Stimulated activated CD4-positive, alpha-beta T cell treated with anti-CD3 and anti-CD28 coated beads, Interleukin-15, amount 100 ng/mL, for 1 hour (primary cell): ENCODE measurements at regions not wholly inside any gene's neighbourhood (a gene's known extent, or its start where the extent isn't known, plus 50 kb on each side); places are given as distances from the start of the nearest gene placed in this dataset.

Experiments used
- DNase-seq, 2 donors: peaks; one replicate each; pipeline ENCODE4 v3.0.0-alpha.2; 2020; ENCODE audit warnings: low read depth in 1 of 2, low spot score in 1 of 2

DNA sequence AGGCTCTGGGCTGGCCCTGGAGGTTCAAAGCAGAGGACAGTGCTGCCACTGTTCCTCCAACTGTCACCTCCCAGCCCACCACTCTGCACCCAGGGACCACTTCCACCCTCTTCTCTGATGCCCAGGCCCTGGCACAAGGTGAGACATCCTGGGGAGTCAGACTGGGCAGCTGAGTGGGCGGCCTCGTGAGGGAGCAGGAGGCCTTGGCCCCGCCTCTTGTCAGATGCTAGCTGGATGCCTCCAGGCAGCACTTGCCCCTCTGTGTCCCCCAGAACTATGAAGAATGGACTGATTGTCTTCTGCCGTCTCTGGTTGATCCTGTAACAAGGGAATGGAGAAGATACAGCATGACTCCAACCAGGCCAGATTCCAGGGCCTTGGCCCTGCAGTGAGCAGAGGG is 191.0 kb upstream of the LINGO1 start:
- DNase-seq, result no peak

DNA sequence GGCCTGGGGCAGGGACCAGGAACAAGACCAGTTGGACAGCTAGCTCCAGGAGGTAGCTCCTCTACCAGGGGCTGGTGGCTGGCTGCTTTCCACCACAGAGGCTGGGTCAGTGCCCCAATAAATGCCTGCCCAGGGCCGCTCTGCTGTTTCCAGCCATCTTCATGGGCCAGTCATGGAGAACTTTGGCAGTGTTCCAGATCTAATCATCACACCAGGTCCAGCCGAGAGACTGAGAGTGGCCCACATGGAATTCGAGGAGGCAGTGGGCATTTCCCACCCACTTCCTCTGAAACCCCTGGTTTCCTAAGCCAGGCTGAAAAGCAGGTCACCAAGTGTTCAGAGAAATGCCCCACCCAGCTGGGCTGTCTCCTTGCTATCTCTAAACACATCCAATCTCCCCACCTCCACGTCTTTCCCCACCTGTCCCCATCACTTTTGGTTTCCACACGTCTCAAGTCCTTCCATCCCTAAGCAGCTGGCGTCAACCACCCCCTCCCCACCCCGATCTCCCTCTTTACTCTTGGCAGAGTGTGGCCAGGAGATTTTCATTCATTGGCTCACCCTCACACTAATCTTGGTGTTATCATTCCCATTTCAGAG is 190.0 kb upstream of the LINGO1 start:
- DNase-seq, result no peak

DNA sequence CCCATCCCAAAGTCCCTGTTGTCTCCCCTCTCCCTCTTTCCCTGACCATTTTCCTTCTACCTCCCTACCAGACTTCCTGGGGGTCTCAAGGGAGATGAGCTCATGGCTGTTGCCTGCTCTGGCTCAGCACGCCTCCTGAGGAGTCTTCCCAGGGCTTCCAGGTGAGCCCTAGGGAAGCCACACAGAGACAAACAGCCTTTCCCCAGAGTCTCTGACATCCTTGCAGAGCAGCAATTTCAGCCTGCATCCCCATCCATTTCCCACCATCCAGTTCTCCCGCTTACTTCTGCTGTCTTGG is 189.2 kb upstream of the LINGO1 start:
- DNase-seq, result no peak

DNA sequence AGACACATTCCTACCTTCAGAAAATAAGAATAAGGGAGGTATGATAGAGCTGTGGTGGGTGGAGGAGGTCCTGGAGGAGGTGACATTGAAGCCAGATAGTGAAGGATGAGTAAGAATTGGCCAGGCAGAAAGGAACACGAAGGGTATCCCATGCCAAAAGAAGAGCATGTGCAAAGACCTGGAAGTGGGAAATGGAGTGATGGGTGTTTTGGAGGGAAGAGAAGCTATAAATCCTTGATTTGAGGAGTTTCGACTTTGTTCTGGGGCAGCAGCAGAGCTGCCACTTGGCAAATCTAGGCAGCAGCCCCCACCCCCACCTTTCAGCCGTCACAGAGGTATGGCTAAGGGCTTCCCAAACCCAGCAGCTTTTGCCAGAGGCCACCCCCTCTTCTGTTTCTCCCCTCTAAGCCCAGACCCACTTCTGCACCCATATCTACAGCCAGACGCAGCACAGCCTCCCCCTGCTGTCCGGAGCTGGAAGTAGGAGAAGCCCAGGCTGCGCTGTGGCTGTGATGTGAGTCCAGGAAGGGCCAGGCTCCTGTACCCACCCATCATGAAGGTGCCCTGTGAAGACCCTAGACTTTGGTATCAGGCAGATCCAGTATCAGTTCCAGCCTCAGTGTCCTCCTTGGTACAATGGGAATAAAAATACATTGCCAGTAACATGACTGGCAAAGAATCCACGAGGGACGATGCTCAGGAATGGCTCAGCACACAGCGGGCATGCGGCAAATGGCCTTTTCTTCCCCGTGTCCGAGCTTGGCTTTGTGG is 188.7 kb upstream of the LINGO1 start:
- DNase-seq, result no peak

DNA sequence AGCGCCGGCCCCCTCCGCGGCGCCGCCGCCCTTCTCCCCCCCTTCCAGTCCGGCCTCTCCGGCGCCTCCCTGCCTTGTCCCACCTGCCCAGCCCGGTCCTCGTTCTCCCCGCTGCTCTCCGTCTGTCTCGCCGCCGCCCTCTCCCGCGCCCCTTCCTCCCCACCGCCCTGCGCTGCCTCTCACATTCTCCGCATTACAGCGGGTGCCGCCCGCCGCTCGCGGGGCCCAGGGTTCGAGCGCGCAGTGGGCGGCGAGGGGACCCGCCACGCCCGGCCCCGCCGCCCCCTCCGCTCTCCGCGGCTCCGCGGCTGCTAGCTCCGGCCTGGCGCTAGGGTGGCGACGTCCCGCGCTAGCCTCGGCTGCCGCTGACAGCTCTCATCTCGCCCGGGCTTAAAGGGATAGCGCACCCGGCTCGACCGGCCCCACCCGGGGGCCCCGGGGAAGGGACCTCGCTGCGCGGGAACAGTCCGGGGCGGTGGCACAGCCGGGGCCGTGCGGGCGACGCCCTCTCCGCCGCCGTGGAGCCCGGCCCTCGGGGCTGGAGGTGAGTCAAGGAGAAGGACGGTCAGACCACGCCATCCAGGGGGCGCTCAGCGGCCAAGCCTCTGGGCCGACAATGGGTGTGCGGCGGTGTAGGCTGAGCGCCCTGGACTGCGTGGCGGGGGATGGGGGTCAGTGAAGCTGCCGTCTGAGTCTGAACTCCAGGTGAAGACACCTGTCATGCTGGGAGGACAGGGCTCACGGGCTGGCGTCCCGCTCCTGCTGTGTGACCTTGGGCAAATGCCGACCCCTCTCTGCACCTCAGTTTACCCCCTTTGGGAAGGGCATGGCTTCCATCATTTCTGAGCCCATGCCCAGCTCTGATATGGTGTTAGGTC is 187.4 kb upstream of the LINGO1 start:
- no peak for DNase-seq

DNA sequence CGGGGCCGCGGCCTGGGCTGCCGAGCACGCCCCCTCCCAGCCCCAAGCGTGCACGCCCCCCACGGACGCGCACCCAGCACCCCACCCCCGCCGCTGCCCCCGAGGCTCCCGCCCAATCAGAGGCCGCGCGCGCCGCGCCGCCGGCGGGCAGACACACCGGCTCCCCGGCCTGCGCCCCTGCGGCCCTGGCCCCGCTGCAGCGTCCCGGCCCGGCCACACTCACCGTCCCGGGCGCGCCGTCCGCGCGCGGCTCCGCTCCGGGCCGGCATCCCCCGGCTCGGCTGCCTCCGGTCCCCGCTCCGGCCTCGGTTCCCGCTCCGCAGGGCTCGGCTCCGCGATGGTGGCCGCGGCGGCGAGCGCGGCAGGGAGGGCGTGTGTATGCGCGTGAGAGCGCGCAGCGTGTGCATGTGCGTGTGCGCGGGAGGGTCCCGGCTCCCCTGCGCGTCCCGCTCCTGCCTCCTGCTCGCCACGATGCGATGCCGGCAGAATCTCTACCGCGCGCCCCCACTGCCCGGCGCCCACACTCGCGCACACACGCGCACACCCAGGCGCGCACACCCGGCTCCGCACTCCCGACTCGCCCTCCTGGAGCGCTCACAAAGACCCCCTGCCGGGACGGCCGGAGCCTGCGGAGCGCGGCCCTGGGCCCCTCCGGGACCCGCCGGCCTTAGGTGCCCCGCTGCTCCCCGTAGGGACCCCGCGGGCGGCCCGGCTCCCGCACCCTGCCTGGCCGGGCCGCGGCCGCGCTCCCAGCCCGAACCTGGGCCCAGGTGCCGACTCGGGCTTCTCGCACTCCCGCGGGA is 186.5 kb upstream of the LINGO1 start:
- DNase-seq, result no peak

DNA sequence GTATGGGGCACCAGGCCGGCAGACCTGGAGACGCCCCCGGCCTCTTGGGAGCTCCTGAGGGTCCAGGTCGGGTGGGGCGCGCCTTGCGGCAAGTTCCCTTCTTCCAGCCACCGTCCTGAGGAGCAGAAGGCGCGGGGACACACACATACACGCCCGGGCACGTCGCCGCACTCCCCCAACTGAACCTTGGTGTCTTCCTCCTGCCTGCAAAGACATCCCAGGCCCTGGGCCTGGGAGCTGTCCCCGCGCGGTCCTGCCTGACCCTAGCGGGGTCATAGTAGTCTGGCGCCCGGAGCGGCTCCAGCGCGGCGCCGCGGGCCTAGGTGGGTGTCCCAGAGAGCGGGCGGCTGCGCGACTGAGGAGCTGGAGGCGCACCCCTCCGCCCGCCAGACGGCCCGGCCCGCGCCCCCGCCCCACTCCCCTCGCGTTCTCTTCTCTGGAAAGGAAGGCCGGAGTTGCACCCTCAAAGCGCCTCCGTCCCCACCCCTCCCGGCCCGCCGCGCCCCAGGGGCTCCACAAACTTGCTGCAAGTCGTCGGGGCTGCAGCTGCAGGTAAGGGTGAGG is 185.9 kb upstream of the LINGO1 start:
- no peak for DNase-seq

DNA sequence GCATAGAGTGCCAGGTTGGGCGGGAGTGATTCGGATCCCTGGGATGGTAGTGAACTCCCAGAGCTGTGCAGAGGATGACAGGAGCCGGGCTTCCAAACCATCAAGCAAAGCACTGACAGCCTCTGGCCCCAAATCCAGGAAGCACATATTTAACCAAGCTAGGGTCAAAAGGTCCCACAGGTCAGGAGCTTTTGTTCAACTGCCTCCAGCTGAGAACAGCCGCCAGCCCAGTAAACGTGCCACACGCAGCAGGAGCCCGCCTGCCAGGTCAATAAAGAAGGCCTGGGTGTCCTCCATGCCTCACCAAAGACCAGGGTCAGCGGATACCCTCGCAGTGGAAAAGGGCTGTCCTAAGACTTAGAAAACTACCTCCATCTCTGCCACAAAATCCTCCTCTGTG is 184.7 kb upstream of the LINGO1 start:
- DNase-seq, result no peak

DNA sequence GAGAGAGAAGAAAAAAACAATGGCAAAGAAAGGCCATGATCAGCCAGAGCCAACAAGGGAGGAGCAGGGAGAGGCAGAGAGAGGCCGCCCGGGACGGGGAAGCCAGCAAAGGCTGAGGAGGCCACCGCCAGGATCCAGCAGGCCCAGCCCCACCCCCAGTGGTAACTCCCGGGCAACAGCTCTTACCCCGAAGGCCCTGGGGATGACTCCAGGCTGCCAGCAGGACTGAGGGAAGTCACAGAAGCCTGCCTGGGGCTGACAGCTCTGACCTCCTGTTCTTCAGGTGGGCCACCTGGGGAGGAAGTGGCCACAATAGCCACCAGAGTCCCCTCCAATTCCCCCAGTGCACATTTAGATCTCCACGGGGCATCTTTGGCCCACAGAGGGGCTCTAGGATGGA is 184.3 kb upstream of the LINGO1 start:
- DNase-seq, result no peak

DNA sequence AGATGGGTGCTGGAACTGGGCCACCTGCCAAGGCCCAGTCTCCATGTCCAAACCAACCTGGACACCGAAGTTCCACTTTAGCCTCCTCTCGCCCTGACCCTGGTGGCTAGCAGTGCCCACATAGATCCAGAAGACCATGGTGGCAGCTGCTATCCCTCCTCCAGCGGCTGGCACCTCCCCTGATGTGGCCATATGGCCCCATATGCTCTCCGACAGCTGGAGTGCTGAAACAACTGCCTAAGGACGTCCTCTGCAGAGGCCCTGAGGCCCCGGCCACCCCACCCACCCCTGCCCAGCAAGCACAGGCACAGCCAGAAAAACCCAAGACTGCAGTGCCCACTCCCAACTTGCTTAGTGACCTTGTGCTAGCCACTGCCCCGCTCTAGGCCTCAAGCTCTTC is 182.3 kb upstream of the LINGO1 start:
- DNase-seq, result no peak

DNA sequence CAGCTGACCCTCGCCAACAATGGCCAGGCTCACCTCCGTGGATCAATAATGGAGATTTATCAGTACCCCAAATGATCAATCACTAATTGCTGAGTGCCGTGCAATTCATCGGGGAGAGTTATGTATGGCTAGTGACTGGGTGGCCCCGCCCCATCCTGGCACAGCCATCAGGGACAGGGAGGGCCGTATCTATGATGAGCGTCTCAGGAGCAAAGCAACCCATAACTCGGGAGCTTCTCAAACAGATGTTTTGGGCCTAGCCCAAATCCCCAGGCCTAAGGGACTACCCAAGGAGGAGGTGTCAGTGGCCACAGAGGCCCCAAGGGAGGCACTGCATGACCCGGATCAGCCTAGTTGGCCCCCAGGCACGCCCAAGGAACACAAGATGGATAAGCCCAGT is 180.0 kb upstream of the LINGO1 start:
- DNase-seq, result no peak

DNA sequence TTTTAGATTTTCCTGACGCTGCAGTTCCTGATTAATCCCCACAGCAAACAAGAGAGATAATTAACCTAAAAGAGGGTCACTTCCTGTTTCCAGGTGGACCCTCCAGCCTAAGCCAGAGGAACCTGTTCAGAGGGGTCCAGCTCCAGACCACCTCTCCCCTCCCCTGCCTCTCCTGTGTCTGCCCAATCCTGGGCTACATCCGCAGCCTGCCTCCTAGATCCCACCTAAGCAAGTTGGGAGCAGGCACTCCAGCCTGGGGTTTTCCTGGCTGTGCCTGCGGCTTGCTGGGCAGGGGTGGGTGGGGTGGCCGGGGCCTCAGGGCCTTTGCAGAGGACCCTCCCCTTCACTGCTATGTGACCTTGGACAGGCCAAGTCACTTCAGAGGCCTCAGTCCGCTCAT is 178.6 kb upstream of the LINGO1 start:
- DNase-seq, result no peak

DNA sequence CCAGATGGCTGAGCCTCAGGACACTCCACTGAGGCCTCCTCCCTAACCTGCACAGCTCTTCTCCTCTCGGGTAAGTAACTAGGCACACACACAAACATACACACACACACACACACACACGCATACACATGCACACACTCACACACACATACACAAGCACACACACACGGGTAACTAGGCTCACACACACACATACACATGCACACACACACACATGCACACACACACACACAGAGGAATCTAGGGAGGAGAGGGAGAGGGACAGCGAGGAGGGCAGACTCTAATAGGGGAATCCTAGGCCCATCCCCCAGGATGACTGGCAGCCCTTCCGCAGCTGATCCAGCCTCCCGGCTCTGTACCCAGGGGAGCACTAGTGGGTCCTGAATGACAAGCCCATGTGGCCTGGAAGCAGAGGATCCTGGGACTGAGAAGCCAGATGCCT is 177.4 kb upstream of the LINGO1 start:
- DNase-seq, result no peak

DNA sequence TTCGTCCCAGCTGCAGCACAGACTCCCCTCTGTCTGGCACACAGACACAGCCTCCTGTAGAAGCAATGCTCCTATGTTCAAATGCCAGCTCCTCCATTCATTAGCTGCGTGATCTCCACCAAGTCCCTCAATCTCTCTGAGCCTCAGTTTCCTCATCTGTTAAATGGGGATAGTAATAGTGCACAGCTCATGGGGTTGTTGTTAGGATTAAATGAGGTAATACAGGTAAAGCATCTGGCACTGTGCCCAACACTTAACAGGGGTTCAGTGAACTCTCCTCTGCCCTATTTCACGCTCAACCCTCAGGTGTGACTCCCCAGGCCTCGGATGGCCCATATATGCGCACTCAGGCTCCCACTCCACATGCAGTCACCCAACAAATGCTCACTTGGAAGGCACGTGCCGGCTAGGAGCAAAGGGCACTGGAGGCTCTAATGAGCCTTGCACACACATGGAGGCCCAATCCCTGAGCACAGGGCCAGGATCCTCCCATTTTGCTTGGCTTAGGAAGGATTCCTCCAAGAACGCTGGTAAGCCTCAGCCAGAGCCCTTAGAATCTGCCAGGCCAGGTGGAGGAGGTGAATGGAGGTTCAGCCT is 176.0 kb upstream of the LINGO1 start:
- no peak for DNase-seq

DNA sequence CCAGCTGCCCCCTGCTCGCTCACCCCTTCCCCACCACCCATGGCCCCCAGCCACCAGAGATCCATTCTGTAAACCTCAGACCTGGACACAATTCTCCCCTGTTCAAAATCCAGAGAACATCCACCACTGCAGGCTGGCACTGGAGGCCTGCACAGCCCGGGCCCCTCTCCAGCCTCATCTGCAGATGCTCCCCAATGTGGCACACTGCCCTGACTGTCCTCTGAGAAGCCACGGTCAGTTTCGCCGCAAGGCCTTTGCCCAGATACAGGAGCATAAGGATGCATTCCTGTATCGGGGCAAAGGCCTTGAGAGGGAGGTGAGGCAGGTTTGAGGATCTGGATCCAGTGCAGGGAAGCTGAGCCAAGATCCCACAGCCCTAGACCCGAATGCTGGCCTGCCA is 175.4 kb upstream of the LINGO1 start:
- DNase-seq, result no peak

DNA sequence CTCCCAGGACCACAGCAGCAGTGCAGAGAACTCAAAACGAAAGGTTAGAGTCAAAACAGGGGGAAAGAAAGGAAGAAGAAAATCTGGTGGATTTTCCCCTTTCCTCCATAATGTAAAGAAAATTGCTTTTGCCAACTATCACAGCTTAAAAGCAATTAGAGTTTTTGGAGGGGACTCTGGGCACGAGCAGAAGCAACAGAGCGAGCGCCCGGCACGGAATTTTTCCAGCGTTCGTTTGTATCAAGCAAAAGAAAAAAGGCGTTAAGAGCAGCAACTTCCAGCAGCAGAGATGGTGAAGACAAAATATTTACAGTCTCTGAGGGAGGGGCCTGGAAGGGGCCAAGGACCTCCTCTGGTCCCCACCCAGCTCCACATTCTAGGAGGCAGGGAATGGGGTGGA is 174.9 kb upstream of the LINGO1 start:
- no peak for DNase-seq

DNA sequence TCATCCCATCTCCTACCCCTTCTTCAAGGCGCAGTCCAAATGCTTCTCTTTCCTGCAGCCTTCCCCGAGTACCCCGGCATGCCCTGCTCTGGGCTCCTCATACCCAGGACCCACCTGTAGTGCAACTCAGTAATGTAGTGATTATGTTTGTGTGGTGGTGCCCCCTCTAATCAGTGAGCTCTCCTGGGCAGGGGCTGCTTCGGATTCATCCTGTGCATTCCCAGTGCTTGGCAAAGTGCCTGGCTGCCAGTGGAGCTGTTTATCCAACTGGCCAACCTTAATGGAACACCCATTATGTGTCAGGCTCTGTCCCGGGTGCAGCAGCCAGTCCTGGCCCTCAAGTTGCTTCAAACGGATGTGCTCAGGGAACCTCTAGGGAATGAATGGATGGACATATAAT is 174.4 kb upstream of the LINGO1 start:
- DNase-seq, result no peak

DNA sequence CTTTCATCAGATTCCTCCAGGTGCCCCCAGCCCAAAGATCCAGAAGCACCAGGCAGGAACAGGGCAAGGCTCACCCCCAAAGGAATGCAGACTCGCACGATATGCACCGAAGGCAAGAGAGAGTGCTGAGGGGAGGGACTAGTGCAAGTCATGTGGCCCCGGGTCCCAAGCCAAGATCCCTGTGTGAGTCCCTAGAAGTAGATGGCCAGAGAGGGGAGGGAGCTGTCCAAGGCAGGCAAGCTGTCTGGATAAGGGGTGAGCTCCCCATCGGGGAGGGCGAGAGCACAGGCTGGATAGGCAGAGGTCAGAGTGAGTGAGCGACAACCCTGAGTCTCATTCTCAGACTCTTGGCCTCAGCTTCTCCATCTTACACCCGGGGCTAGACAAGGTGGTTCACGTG is 171.5 kb upstream of the LINGO1 start:
- no peak for DNase-seq

DNA sequence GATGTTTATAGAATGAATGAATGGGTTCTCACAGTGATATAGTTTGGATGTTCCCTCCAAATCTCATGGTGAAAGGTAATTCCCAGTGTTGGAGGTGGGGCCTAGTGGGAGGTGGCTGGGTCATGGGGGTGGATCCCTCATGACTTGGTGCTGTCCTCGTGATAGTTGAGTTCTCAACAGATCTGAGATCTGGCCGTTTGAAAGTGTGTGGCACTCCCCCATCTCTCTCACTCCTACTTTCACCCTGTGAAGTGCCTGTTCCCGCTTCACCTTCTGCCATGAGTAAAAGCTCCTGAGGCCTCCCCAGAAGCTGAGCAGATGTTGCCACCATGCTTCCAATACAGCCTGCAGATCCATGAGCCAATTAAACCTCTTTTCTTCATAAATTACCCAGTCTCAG is 170.8 kb upstream of the LINGO1 start:
- DNase-seq, result no peak

DNA sequence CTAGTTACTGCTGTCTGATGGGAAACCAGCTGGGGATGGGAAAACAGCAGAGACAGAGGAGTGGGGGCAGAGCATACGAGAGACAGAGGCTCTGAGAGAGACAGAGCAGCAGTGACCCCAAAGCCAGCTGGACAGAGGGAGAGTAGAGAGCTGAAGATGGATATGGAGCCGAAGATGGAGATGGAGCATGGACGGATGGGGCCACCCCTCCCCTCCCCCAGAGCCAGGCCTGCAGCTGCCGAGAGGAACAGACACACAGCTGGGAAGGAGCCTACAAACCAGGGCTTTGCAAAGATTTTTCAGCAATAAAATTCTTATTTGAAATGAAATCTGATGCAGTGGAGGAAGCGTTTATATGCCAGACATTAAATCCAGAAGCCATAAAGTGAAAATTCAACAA is 167.6 kb upstream of the LINGO1 start:
- DNase-seq, result no peak

DNA sequence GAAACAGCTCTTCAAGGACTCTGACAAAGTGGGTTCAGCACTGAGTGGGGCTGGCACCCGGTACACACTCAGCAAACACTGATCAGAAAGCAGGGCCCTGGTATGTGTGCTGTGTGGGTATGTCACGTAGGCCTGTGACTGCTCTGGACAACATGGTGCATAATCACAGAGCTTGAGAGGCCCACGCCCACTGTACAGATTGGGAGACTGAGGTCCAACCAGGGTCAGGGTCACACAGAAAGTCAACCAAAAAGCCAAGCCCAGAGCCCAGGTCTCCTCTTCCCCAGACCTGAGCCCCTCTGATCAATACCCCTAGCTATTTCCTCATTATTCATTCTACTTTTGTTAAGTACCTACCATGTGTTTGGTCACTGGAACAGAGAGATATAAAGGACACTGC is 166.1 kb upstream of the LINGO1 start:
- no peak for DNase-seq
